Panc1 (cell line): ENCODE measurements at regions not wholly inside any gene's neighbourhood (a gene's known extent, or its start where the extent isn't known, plus 50 kb on each side); places are given as distances from the start of the nearest gene placed in this dataset.

Source experiments
- ATAC-seq: fragments of 200-7000 bp; cut with Tn5 transposase; 2 replicates; pipeline ENCODE4 v1.9.1; 2020; ENCODE audit warnings: mild to moderate bottlenecking, moderate library complexity
- BruUV-seq: library from RNA; stranded (reverse); fragments of 400-500 nt; replicated peaks from 2 replicates; lab custom pipeline; 2021; lab: Mats Ljungman, UMichigan
- CTCF ChIA-PET: fragments of 300-600 bp; sonication (Branson Sonifier 250); formaldehyde crosslinking; loops from one replicate; lab custom pipeline; 2022; ENCODE audit warnings: antibody characterized with exemption; lab: Charles Lee
- POLR2A ChIA-PET: fragments of 300-600 bp; sonication (Branson Sonifier 250); formaldehyde crosslinking; loops from one replicate; lab custom pipeline; 2022; ENCODE audit warnings: antibody characterized with exemption; lab: Charles Lee
- DNase-seq: peaks from one replicate; pipeline ENCODE4 v3.0.0-alpha.2; 2010; ENCODE audit warnings: low read depth, low spot score
- H3K27ac ChIP-seq: 2 replicates; pipeline ENCODE4 v1.5.1; 2011; ENCODE audit warnings: mild to moderate bottlenecking, low read length, inconsistent platforms
- H3K27me3 ChIP-seq: fragments of 200-500 bp; sonication (Bioruptor generic); 2 replicates; pipeline ENCODE4 v1.6.0; 2014; ENCODE audit warnings: low read length, inconsistent platforms; ENCODE audit not compliant: control insufficient read depth, insufficient read depth
- H3K36me3 ChIP-seq: fragments of 200-500 bp; sonication (Bioruptor generic); 2 replicates; pipeline ENCODE4 v1.5.1; 2014; ENCODE audit warnings: inconsistent platforms, mild to moderate bottlenecking, low read length, moderate library complexity; ENCODE audit not compliant: control insufficient read depth, insufficient read depth
- H3K4me1 ChIP-seq: 2 replicates; pipeline ENCODE4 v1.5.1; 2011; ENCODE audit warnings: inconsistent platforms, mild to moderate bottlenecking, low read length, moderate library complexity; ENCODE audit not compliant: control insufficient read depth, insufficient read depth
- H3K4me3 ChIP-seq, 2 experiments: 2 replicates each; pipeline ENCODE4 v1.5.1; 2011 to 2012; ENCODE audit warnings: low read depth in 2 of 2, low read length in 2 of 2, mild to moderate bottlenecking in 2 of 2, inconsistent platforms in 1 of 2, moderate library complexity in 1 of 2
- H3K9me3 ChIP-seq: fragments of 200-500 bp; sonication (Bioruptor generic); 2 replicates; pipeline ENCODE4 v1.5.1; 2014; ENCODE audit warnings: low read depth, mild to moderate bottlenecking, inconsistent platforms, low read length, moderate library complexity; ENCODE audit not compliant: control insufficient read depth, insufficient read depth
- CTCF ChIP-seq: fragments of 450-650 bp; IDR thresholded peaks from 2 replicates; pipeline ENCODE4 v1.5.1; 2017; ENCODE audit warnings: mild to moderate bottlenecking
- POLR2AphosphoS5 ChIP-seq: IDR thresholded peaks from 2 replicates; pipeline ENCODE4 v1.6.1; 2012; ENCODE audit warnings: mild to moderate bottlenecking, low read depth, low read length, moderate library complexity
- REST ChIP-seq, 2 experiments: IDR thresholded peaks; 2 replicates each; pipeline ENCODE4 v1.6.1; 2011 to 2012; ENCODE audit warnings: low read depth in 2 of 2, control low read depth in 1 of 2, low read length in 1 of 2, mild to moderate bottlenecking in 1 of 2, moderate library complexity in 1 of 2; ENCODE audit not compliant: insufficient read depth in 1 of 2
- SIN3A ChIP-seq: IDR thresholded peaks from 2 replicates; pipeline ENCODE4 v1.6.1; 2012; ENCODE audit warnings: low read depth, mild to moderate bottlenecking, low read length, moderate library complexity, borderline replicate concordance; ENCODE audit not compliant: insufficient read depth
- TCF7L2 ChIP-seq: IDR thresholded peaks from 2 replicates; pipeline ENCODE4 v1.6.1; 2011; ENCODE audit warnings: mild to moderate bottlenecking, low read depth, low read length, inconsistent platforms
- in situ Hi-C: cut with HindIII; loops from 2 replicates; pipeline ENCODE4 v1.10.0; 2016; ENCODE audit warnings: low sequenced_read_pairs, low pct_unique_long_range_greater_than_20kb
- intact Hi-C: fragments of 100-400 bp; cut with micrococcal nuclease; formaldehyde crosslinking; loops from one replicate; pipeline ENCODE4 v1.10.0; 2022; ENCODE audit not compliant: unreplicated experiment

- no peak for DNase-seq
- Histone ChIP-seq H3K4me3 (no peak overlapping the region), H3K27ac (no peak overlapping the region), H3K9me3 (no peaks in the 10 kb centered on the region), H3K4me1 (no peaks in the 10 kb centered on the region), H3K36me3 (no peaks in the 10 kb centered on the region), H3K27me3 (peaks cover 4% of the 10 kb centered on the region; the same call in 1 of the 2 replicates)
- ChIA-PET POLR2A (no interaction called here), CTCF (no interaction called here)
- TF ChIP-seq POLR2AphosphoS5 = no peak
- TF ChIP-seq TCF7L2 = no peak
- TF ChIP-seq CTCF = no peak
- TF ChIP-seq REST (IDR thresholded peaks at IDR 0.05; ENCODE audit: insufficient read depth in 1 of 2, low read depth in 2 of 2, low read length in 1 of 2) = no peak
- no peak for TF ChIP-seq SIN3A
- no peak for ATAC-seq
- intact Hi-C loops (no loop called here), in situ Hi-C loops (no loop called here)
- no TSS peak for BruUV-seq
These were observed 174.8 kb upstream of the GPR26 start for GRCh38 chr10:123491364-123491763.

GRCh38 chr10:123492016-123492415, 174.1 kb upstream of the GPR26 start:
- BruUV-seq = no TSS peak
- CTCF ChIA-PET = no interaction called here
- POLR2A ChIA-PET = no interaction called here
- intact Hi-C loops (no loop called here), in situ Hi-C loops (no loop called here)
- Histone ChIP-seq H3K4me1 (no peaks in the 10 kb centered on the region), H3K36me3 (no peaks in the 10 kb centered on the region), H3K27ac (no peak overlapping the region), H3K4me3 (no peak overlapping the region), H3K27me3 (peaks cover 7% of the 10 kb centered on the region), H3K9me3 (no peaks in the 10 kb centered on the region)
- ATAC-seq (no peak), DNase-seq (no peak)
- no peak for TF ChIP-seq POLR2AphosphoS5
- TF ChIP-seq REST (IDR thresholded peaks at IDR 0.05; ENCODE audit: insufficient read depth in 1 of 2, low read depth in 2 of 2, low read length in 1 of 2) = no peak
- TF ChIP-seq TCF7L2 = no peak
- TF ChIP-seq SIN3A = no peak
- TF ChIP-seq CTCF = no peak
